KMS-11 (cell line): ENCODE measurements at regions not wholly inside any gene's neighbourhood (a gene's known extent, or its start where the extent isn't known, plus 50 kb on each side); places are given as distances from the start of the nearest gene placed in this dataset.

ENCODE experiments used
- H2AFZ ChIP-seq: fragments of 200-600 bp; sonication (generic); 2 replicates; pipeline ENCODE4 v1.6.1; 2016; ENCODE audit warnings: antibody characterized with exemption, mixed run types, low read depth
- H3K27ac ChIP-seq: fragments of 200-600 bp; sonication (generic); 2 replicates; pipeline ENCODE4 v1.6.1; 2016; ENCODE audit warnings: mild to moderate bottlenecking, mixed run types
- H3K27me3 ChIP-seq: fragments of 200-600 bp; sonication (generic); 2 replicates; pipeline ENCODE4 v1.6.1; 2017; ENCODE audit warnings: mild to moderate bottlenecking, low read depth, mixed run types, moderate library complexity; ENCODE audit not compliant: insufficient read depth
- H3K36me3 ChIP-seq: fragments of 200-600 bp; sonication (generic); 2 replicates; pipeline ENCODE4 v1.6.1; 2017; ENCODE audit warnings: mild to moderate bottlenecking, mixed run types; ENCODE audit not compliant: insufficient read depth
- H3K4me1 ChIP-seq: fragments of 200-600 bp; sonication (generic); 2 replicates; pipeline ENCODE4 v1.6.1; 2016; ENCODE audit warnings: mild to moderate bottlenecking, low read depth, mixed run types; ENCODE audit not compliant: poor library complexity, severe bottlenecking
- H3K4me2 ChIP-seq: fragments of 200-600 bp; sonication (generic); 2 replicates; pipeline ENCODE4 v1.7.0; 2016; ENCODE audit warnings: mild to moderate bottlenecking, mixed run types
- H3K4me3 ChIP-seq: fragments of 200-600 bp; sonication (generic); IDR thresholded peaks from 2 replicates; pipeline ENCODE4 v1.6.1; 2017; ENCODE audit warnings: low read depth, low read length, mixed read lengths; ENCODE audit not compliant: insufficient read depth
- H3K79me2 ChIP-seq: fragments of 200-600 bp; sonication (generic); 2 replicates; pipeline ENCODE4 v1.6.1; 2016; ENCODE audit warnings: low read depth, mixed run types; ENCODE audit not compliant: insufficient read depth
- H3K9ac ChIP-seq: fragments of 200-600 bp; sonication (generic); 2 replicates; pipeline ENCODE4 v1.6.1; 2016; ENCODE audit warnings: mild to moderate bottlenecking, mixed run types
- H4K20me1 ChIP-seq: fragments of 200-600 bp; sonication (generic); 2 replicates; pipeline ENCODE4 v1.6.1; 2016; ENCODE audit warnings: mild to moderate bottlenecking, mixed run types; ENCODE audit not compliant: insufficient read depth
- TF ChIP-seq, protein P1 (sequence below): fragments of 200-600 bp; sonication (generic); conservative IDR thresholded peaks from 2 replicates; pipeline ENCODE4 v1.6.1; 2017; ENCODE audit warnings: low read depth, mild to moderate bottlenecking, antibody characterized with exemption, low read length, moderate library complexity, mixed read lengths

- Histone ChIP-seq H3K4me3 (no peak overlapping the region), H3K36me3 (no peaks in the 10 kb centered on the region), H3K27ac (no peak overlapping the region), H3K79me2 (no peaks in the 10 kb centered on the region), H4K20me1 (no peaks in the 10 kb centered on the region), H2AFZ (no peak overlapping the region), H3K4me1 (no peaks in the 10 kb centered on the region), H3K27me3 (no peaks in the 10 kb centered on the region), H3K4me2 (no peak overlapping the region), H3K9ac (no peak overlapping the region)
- TF ChIP-seq, protein P1, sequence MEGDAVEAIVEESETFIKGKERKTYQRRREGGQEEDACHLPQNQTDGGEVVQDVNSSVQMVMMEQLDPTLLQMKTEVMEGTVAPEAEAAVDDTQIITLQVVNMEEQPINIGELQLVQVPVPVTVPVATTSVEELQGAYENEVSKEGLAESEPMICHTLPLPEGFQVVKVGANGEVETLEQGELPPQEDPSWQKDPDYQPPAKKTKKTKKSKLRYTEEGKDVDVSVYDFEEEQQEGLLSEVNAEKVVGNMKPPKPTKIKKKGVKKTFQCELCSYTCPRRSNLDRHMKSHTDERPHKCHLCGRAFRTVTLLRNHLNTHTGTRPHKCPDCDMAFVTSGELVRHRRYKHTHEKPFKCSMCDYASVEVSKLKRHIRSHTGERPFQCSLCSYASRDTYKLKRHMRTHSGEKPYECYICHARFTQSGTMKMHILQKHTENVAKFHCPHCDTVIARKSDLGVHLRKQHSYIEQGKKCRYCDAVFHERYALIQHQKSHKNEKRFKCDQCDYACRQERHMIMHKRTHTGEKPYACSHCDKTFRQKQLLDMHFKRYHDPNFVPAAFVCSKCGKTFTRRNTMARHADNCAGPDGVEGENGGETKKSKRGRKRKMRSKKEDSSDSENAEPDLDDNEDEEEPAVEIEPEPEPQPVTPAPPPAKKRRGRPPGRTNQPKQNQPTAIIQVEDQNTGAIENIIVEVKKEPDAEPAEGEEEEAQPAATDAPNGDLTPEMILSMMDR, result no peak
Observed at GRCh38 chr18:73749304-73749703, 398.3 kb downstream of the FBXO15 start.

DNA sequence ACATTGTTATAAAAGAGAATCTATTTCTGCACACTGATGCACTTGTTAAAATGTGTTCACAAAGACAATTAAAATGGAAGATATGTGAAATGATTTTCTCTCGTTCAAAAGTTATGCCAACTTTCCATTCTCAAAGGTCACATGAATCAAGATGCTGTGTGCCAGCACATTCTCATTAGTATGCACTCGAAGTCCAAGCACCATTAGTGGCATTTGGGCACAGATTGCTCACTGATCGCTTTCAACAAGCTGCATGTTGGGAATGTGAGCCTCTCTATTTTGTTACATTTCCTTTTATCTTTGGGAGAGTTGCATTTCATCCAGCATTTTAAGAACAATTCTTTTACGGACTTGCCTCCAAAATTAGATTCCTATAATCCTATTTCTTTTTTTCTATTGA lies 398.9 kb downstream of the FBXO15 start:
- Histone ChIP-seq H3K9ac (no peak overlapping the region), H3K27ac (no peak overlapping the region), H3K79me2 (no peaks in the 10 kb centered on the region), H4K20me1 (no peaks in the 10 kb centered on the region), H3K4me3 (no peak overlapping the region), H3K36me3 (no peaks in the 10 kb centered on the region), H3K27me3 (no peaks in the 10 kb centered on the region), H3K4me1 (no peaks in the 10 kb centered on the region), H3K4me2 (no peak overlapping the region), H2AFZ (no peak overlapping the region)
- TF ChIP-seq, protein P1, result no peak

- Histone ChIP-seq H2AFZ (no peak overlapping the region), H3K27me3 (no peaks in the 10 kb centered on the region), H4K20me1 (no peaks in the 10 kb centered on the region), H3K4me1 (no peaks in the 10 kb centered on the region), H3K79me2 (no peaks in the 10 kb centered on the region), H3K4me3 (no peak overlapping the region), H3K9ac (no peak overlapping the region), H3K27ac (no peak overlapping the region), H3K36me3 (no peaks in the 10 kb centered on the region), H3K4me2 (no peak overlapping the region)
- TF ChIP-seq, protein P1, result no peak
Observed at GRCh38 chr18:73746101-73746500, 401.5 kb downstream of the FBXO15 start.

GRCh38 chr18:73742957-73743356 lies 404.7 kb downstream of the FBXO15 start:
- H3K36me3 ChIP-seq, result no peaks in the 10 kb centered on the region
- H3K4me1 ChIP-seq, result no peaks in the 10 kb centered on the region
- no peaks in the 10 kb centered on the region for H3K27me3 ChIP-seq
- H3K4me2 ChIP-seq, result no peak overlapping the region
- H3K79me2 ChIP-seq, result no peaks in the 10 kb centered on the region
- TF ChIP-seq, protein P1, result no peak
- no peak overlapping the region for H3K9ac ChIP-seq
- no peak overlapping the region for H2AFZ ChIP-seq
- no peak overlapping the region for H3K27ac ChIP-seq
- H4K20me1 ChIP-seq, result no peaks in the 10 kb centered on the region
- no peak overlapping the region for H3K4me3 ChIP-seq
